Retinal pigment epithelial cell (primary cell): ENCODE measurements at regions not wholly inside any gene's neighbourhood (a gene's known extent, or its start where the extent isn't known, plus 50 kb on each side); places are given as distances from the start of the nearest gene placed in this dataset.
"Not testable (repeated sequence)": the region's sequence is repeated elsewhere in the genome, so short reads cannot be mapped to it uniquely, and the experiment has no call there.

Experiments used
- DNase-seq: peaks from one replicate; pipeline ENCODE4 v3.0.0-alpha.2; 2010; ENCODE audit warnings: low read depth
- H3K4me3 ChIP-seq: 2 replicates; pipeline ENCODE4 v1.5.1; 2011; ENCODE audit warnings: mild to moderate bottlenecking, low read length, control low read depth, moderate library complexity
- TF ChIP-seq, protein P1 (sequence below): conservative IDR thresholded peaks from 2 replicates; pipeline ENCODE4 v1.5.1; 2011; ENCODE audit warnings: low read depth, low read length, control low read depth, inconsistent platforms

DNA sequence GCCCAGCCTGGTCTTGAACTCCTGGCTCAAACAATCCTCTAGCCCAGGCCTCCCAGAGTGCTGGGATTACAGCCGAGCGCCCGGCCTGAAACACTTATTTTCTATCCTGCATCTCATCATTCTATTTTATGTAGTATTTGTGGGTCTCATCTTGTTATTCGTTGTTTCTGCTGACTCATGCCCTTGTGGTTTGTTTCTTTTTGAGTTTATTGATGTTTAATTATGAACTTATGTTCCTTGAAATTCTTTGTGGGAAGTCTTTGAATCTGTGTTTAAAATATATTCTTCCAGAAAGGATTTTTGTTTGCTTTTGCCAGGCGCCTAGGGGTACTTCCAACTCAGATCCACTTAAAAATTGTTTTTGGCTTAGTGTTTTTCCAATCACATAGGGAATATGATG, 78.3 kb upstream of the C15orf39 start:
- H3K4me3 ChIP-seq: no peak overlapping the region
- DNase-seq: no peak
- TF ChIP-seq, protein P1, sequence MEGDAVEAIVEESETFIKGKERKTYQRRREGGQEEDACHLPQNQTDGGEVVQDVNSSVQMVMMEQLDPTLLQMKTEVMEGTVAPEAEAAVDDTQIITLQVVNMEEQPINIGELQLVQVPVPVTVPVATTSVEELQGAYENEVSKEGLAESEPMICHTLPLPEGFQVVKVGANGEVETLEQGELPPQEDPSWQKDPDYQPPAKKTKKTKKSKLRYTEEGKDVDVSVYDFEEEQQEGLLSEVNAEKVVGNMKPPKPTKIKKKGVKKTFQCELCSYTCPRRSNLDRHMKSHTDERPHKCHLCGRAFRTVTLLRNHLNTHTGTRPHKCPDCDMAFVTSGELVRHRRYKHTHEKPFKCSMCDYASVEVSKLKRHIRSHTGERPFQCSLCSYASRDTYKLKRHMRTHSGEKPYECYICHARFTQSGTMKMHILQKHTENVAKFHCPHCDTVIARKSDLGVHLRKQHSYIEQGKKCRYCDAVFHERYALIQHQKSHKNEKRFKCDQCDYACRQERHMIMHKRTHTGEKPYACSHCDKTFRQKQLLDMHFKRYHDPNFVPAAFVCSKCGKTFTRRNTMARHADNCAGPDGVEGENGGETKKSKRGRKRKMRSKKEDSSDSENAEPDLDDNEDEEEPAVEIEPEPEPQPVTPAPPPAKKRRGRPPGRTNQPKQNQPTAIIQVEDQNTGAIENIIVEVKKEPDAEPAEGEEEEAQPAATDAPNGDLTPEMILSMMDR: no peak

DNA sequence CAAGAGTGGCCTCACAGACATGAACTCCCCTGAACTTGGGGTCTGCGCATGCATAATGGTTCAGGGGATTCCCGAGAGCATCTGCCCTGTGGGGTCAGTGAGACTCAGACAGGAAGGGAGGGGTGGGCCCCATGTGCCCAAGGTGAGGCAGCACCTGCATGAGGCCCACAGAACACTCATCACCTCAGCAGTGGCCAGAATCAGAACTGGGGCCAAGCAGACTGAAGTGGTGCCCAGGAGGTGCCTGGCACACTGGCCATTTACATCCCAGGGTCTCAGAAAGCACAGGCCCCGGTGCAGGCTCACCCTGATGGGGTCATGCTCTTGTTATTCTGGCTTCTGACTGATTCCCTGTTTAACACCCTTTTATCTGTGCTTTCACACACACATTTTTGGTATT, 77.4 kb upstream of the C15orf39 start:
- H3K4me3 ChIP-seq, DNase-seq: not testable (repeated sequence)

DNA sequence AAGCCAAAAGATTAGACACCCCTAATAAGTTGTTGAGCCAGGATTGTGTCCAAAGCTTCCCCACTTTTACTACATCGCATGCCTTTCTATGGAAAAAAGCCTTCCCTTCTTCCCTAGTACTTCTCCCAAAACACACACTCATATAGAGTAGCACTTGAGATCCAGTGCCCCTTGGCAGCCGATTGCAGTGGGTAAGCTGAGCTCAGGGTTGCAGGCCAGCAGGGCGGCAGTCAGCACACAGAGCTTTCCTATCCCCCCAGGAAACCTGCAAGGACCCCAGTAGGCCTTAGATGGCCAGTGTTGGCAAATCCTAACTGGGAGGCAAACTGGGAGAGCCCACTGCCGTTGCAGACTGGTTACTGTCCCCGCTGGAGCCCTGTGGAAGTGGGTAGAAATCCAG, 75.7 kb upstream of the C15orf39 start:
- H3K4me3 ChIP-seq: no peak overlapping the region
- no peak for DNase-seq
- TF ChIP-seq, protein P1: no peak

DNA sequence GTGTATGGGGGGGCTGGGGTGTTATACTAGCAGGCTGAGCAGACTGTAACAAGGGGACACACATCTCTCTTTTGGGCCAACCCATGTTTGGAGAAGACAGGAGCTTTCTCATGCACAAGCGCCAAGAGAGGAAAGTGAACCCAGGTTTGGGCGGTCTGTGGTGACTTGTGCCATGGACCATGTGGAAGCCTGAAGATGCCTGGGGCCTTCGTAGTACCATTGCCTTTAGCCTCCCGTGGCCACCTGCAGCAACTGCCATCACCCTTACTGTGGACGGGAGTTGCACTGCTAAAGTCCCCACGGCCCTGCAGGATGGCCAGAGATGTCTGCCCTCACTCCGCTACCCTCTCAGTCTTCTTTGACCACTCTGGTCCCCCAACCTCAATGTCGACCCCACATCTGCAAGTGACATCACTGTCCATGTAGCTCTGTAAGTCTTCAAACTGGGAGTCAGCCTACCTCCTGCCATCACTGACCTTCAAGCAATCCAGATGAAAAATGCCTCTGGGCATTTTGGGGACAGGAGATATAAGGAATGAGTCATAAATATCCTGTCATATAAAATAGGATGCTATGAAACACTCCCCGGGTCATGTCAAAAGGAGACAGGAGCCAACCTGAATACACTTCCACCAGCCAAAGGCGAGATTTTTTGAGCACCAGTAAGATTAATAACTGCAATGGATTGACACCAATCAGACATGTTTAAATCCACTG, 74.7 kb upstream of the C15orf39 start:
- no peak for DNase-seq
- TF ChIP-seq, protein P1: no peak
- no peak overlapping the region for H3K4me3 ChIP-seq

DNA sequence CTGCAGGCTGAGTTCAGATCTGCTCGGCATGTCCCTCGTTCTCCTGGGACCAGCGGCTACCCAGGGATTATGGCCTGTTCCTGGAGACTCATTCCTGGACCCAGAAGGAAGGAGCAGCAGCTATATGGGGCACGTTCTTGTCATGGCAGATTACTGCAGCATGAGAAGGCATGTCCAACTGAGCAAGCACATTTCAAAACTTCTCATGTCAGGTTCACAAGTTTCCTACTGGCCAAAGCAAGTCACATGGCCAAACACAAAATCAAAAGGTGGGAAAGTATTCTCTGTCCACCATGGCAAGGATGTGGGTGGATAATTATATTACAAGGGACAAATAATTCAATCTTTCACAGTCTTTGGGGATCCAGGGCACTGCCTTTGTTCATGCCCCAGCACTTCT, 71.9 kb upstream of the C15orf39 start:
- TF ChIP-seq, protein P1: no peak
- no peak for DNase-seq

DNA sequence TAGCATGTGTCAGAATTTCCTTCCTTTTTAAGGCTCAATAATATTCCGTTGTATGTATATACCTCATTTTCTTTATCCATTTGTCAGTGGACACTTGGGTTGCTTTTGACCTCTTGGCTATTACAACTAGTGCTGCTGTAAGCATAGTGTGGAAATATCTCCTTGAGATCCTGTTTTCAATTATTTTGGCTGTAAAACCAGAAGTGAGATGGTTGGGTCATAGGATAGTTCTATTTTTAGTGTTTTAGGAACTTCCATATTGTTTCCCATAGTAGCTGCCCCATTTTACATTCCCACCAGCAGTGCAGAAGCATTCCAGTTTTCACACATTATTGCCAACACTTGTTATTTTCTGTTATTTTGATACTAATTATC, 70.4 kb upstream of the C15orf39 start:
- TF ChIP-seq, protein P1: no peak
- DNase-seq: no peak
- H3K4me3 ChIP-seq: no peak overlapping the region

More for the DNA sequence above, 71.9 kb upstream of the C15orf39 start:
- no peak overlapping the region for H3K4me3 ChIP-seq

DNA sequence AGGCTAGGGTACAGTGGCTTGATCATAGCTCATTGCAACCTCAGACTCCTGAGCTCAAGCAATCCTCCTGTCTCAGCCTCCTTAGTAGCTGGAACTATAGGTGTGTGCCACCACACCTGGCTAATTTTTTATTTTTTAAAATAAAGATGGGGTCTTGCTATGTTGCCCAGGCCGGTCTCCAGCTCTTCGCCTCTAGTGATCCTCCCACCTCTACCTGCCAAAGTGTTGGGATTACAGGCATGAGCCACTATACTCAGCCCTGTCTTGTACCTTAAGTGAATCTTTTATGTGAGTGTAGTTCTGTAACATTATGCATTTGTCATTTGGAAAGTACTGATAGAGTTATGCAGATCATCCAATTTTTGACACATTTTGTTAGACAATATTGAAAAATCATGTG, 66.9 kb upstream of the C15orf39 start:
- DNase-seq: no peak
- no peak overlapping the region for H3K4me3 ChIP-seq
- TF ChIP-seq, protein P1: no peak
